H1 (cell line): ENCODE measurements at regions not wholly inside any gene's neighbourhood (a gene's known extent, or its start where the extent isn't known, plus 50 kb on each side); places are given as distances from the start of the nearest gene placed in this dataset.
A peak's percentile ranks its signal among the peaks of the same experiment; 100 is the strongest.

Source experiments
- CTCF ChIA-PET: fragments of 300-600 bp; sonication (Branson Sonifier 250); formaldehyde crosslinking; loops from one replicate; lab custom pipeline; 2021; ENCODE audit not compliant: partially characterized antibody; lab: Charles Lee
- POLR2A ChIA-PET: fragments of 300-600 bp; sonication (Branson Sonifier 250); formaldehyde crosslinking; loops from one replicate; lab custom pipeline; 2021; ENCODE audit warnings: inconsistent platforms; ENCODE audit not compliant: partially characterized antibody; lab: Charles Lee
- DNase-seq, 2 experiments: peaks; one replicate each; pipeline versions ENCODE4 v3.0.0 to v3.0.0-alpha.2; 2010 to 2022; ENCODE audit warnings: low spot score in 2 of 2, low read depth in 1 of 2, mixed read lengths in 1 of 2
- FAIRE-seq: peaks from 2 replicates; lab custom pipeline; 2011; peaks lifted over from hg19 to GRCh38; lab: Jason Lieb, UNC
- H2AFZ ChIP-seq: 2 replicates; pipeline ENCODE4 v1.8.1; 2012; ENCODE audit warnings: low read length, inconsistent platforms
- H2AK5ac ChIP-seq: 2 replicates; pipeline ENCODE4 v1.6.1; 2013; ENCODE audit warnings: low read depth, low read length
- H2BK120ac ChIP-seq: replicated peaks from 2 replicates; pipeline ENCODE3; 2013; ENCODE audit warnings: low read depth, low read length, inconsistent platforms
- H2BK12ac ChIP-seq: 2 replicates; pipeline ENCODE4 v1.6.1; 2013; ENCODE audit warnings: low read depth, low read length
- H2BK15ac ChIP-seq: 2 replicates; pipeline ENCODE4 v1.6.1; 2013; ENCODE audit warnings: low read length
- H2BK20ac ChIP-seq: 2 replicates; pipeline ENCODE4 v1.6.1; 2013; ENCODE audit warnings: low read length
- H2BK5ac ChIP-seq: 2 replicates; pipeline ENCODE4 v1.6.1; 2013; ENCODE audit warnings: low read depth, low read length
- H3K14ac ChIP-seq: 2 replicates; pipeline ENCODE4 v1.6.1; 2013; ENCODE audit warnings: inconsistent platforms; ENCODE audit not compliant: insufficient read length
- H3K18ac ChIP-seq: 2 replicates; pipeline ENCODE4 v1.6.1; 2013; ENCODE audit warnings: low read length; ENCODE audit errors: extremely low read depth
- H3K23ac ChIP-seq: 2 replicates; pipeline ENCODE4 v1.6.1; 2013; ENCODE audit warnings: inconsistent platforms; ENCODE audit not compliant: insufficient read length
- H3K23me2 ChIP-seq: 2 replicates; pipeline ENCODE4 v1.6.1; 2013; ENCODE audit warnings: low read depth, low read length
- H3K27ac ChIP-seq: 2 replicates; pipeline ENCODE4 v1.6.1; 2011; ENCODE audit warnings: low read depth, low read length, inconsistent platforms
- H3K27me3 ChIP-seq, 4 experiments: replicated peaks in 1 of 4; 1 replicate in 1 of 4; 2 replicates in 3 of 4; pipeline versions ENCODE4 v1.6.1 to v1.8.1; 2011 to 2013; ENCODE audit warnings: low read length in 3 of 4, mild to moderate bottlenecking in 3 of 4, inconsistent platforms in 2 of 4, mixed read lengths in 2 of 4, moderate library complexity in 1 of 4; ENCODE audit not compliant: control insufficient read depth in 3 of 4, insufficient read depth in 3 of 4; ENCODE audit errors: extremely low read depth in 1 of 4
- H3K36me3 ChIP-seq, 4 experiments: 2 replicates each; pipeline versions ENCODE4 v1.6.1 to v1.8.1; 2011 to 2013; ENCODE audit warnings: mild to moderate bottlenecking in 4 of 4, low read length in 3 of 4, moderate library complexity in 2 of 4, control low read depth in 1 of 4, inconsistent platforms in 1 of 4; ENCODE audit not compliant: insufficient read depth in 4 of 4, control insufficient read depth in 2 of 4
- H3K4ac ChIP-seq: replicated peaks from 2 replicates; pipeline ENCODE3; 2013; ENCODE audit warnings: low read length, low read depth, mixed read lengths, inconsistent platforms; ENCODE audit not compliant: insufficient read length
- H3K4me1 ChIP-seq, 4 experiments: replicated peaks in 1 of 4; 1 replicate in 1 of 4; 2 replicates in 3 of 4; pipeline versions ENCODE4 v1.6.1 to v1.8.1; 2011 to 2013; ENCODE audit warnings: low read length in 3 of 4, inconsistent platforms in 2 of 4, mixed read lengths in 1 of 4; ENCODE audit not compliant: insufficient read depth in 4 of 4, control insufficient read depth in 3 of 4
- H3K4me2 ChIP-seq, 2 experiments: 2 replicates each; pipeline versions ENCODE4 v1.6.1 to v1.8.1; 2011 to 2013; ENCODE audit warnings: low read depth in 2 of 2, low read length in 2 of 2, control low read depth in 1 of 2, inconsistent platforms in 1 of 2, mild to moderate bottlenecking in 1 of 2; ENCODE audit not compliant: insufficient read depth in 1 of 2
- H3K4me3 ChIP-seq, 4 experiments: fragments of 200-600, 300-600 bp in 1 of 4; sonication (generic), shearing (Covaris generic), sonication (Bioruptor Twin) in 1 of 4; 2 replicates each; pipeline versions ENCODE4 v1.5.1 to v1.8.1; 2011 to 2016; ENCODE audit warnings: low read length in 4 of 4, low read depth in 3 of 4, control low read depth in 2 of 4, inconsistent platforms in 2 of 4, mild to moderate bottlenecking in 2 of 4, mixed read lengths in 1 of 4, moderate library complexity in 1 of 4; ENCODE audit not compliant: insufficient read depth in 2 of 4; ENCODE audit errors: extremely low read depth in 1 of 4
- H3K56ac ChIP-seq: replicated peaks from 2 replicates; pipeline ENCODE3; 2013; ENCODE audit warnings: low read depth, mild to moderate bottlenecking, mixed read lengths, low read length, inconsistent platforms; ENCODE audit not compliant: insufficient read length
- H3K79me1 ChIP-seq: 2 replicates; pipeline ENCODE4 v1.6.1; 2013; ENCODE audit warnings: low read depth, low read length, control low read depth
- H3K79me2 ChIP-seq, 2 experiments: 2 replicates each; pipeline versions ENCODE4 v1.6.1 to v1.8.1; 2012 to 2013; ENCODE audit warnings: low read length in 2 of 2, mild to moderate bottlenecking in 2 of 2, inconsistent platforms in 1 of 2; ENCODE audit not compliant: insufficient read depth in 2 of 2, control insufficient read depth in 1 of 2
- H3K9ac ChIP-seq, 4 experiments: replicated peaks in 1 of 4; 1 replicate in 1 of 4; 2 replicates in 3 of 4; pipeline versions ENCODE4 v1.6.1 to v1.8.1; 2011 to 2013; ENCODE audit warnings: low read depth in 3 of 4, low read length in 3 of 4, control low read depth in 2 of 4, mild to moderate bottlenecking in 2 of 4, moderate library complexity in 2 of 4, inconsistent platforms in 1 of 4; ENCODE audit errors: extremely low read depth in 1 of 4
- H3K9me3 ChIP-seq, 2 experiments: 2 replicates each; pipeline versions ENCODE4 v1.6.1 to v1.8.1; 2012 to 2013; ENCODE audit warnings: mild to moderate bottlenecking in 2 of 2, moderate library complexity in 2 of 2, control low read depth in 1 of 2, inconsistent platforms in 1 of 2, low read depth in 1 of 2, low read length in 1 of 2, mixed read lengths in 1 of 2; ENCODE audit not compliant: insufficient read depth in 2 of 2
- H4K20me1 ChIP-seq, 2 experiments: replicated peaks in 1 of 2; 2 replicates each; pipeline versions ENCODE3 to v1.8.1; 2011 to 2013; ENCODE audit warnings: inconsistent platforms in 2 of 2, low read length in 2 of 2, mild to moderate bottlenecking in 1 of 2; ENCODE audit not compliant: insufficient read depth in 2 of 2, control insufficient read depth in 1 of 2
- H4K5ac ChIP-seq: 2 replicates; pipeline ENCODE4 v1.6.1; 2013; ENCODE audit warnings: low read length, low read depth, mixed read lengths, inconsistent platforms; ENCODE audit not compliant: insufficient read length
- H4K8ac ChIP-seq: 2 replicates; pipeline ENCODE4 v1.8.0; 2013; ENCODE audit warnings: mild to moderate bottlenecking, moderate library complexity, low read length, inconsistent platforms; ENCODE audit not compliant: insufficient read depth; ENCODE audit errors: extremely low read depth
- H4K91ac ChIP-seq: replicated peaks from 2 replicates; pipeline ENCODE3; 2013; ENCODE audit warnings: low read length, mixed read lengths, inconsistent platforms; ENCODE audit not compliant: insufficient read length
- ASH2L ChIP-seq: fragments of 200-600, 300-600 bp; sonication (generic); IDR thresholded peaks from one replicate; pipeline ENCODE4 v1.7.1; 2017; ENCODE audit warnings: low read length
- BRCA1 ChIP-seq: IDR thresholded peaks from 2 replicates; pipeline ENCODE4 v1.6.1; 2012; ENCODE audit warnings: low read depth, low read length, improper control_type of control experiment
- CHD2 ChIP-seq: IDR thresholded peaks from 2 replicates; pipeline ENCODE4 v1.6.1; 2012; ENCODE audit warnings: low read length, improper control_type of control experiment
- CREB1 ChIP-seq: IDR thresholded peaks from 2 replicates; pipeline ENCODE4 v1.6.1; 2012; ENCODE audit warnings: inconsistent platforms
- EP300 ChIP-seq, 2 experiments: IDR thresholded peaks; 1 replicate in 1 of 2; 2 replicates in 1 of 2; pipeline ENCODE4 v1.6.1; 2011 to 2012; ENCODE audit warnings: low read depth in 2 of 2, low read length in 2 of 2, mild to moderate bottlenecking in 2 of 2, borderline replicate concordance in 1 of 2, inconsistent platforms in 1 of 2, moderate library complexity in 1 of 2
- HDAC6 ChIP-seq: IDR thresholded peaks from one replicate; pipeline ENCODE4 v1.7.1; 2012; ENCODE audit warnings: low read depth, mild to moderate bottlenecking, inconsistent platforms, low read length, moderate library complexity
- KDM5A ChIP-seq: fragments of 200-600 bp; IDR thresholded peaks from 2 replicates; pipeline ENCODE4 v1.7.1; 2012; ENCODE audit warnings: mild to moderate bottlenecking, low read length, inconsistent platforms, mixed read lengths
- MAX ChIP-seq: IDR thresholded peaks from 2 replicates; pipeline ENCODE4 v1.6.1; 2012; ENCODE audit warnings: inconsistent platforms
- NRF1 ChIP-seq: IDR thresholded peaks from 2 replicates; pipeline ENCODE4 v1.6.1; 2011; ENCODE audit warnings: mild to moderate bottlenecking, low read depth, low read length, improper control_type of control experiment
- RNF2 ChIP-seq: fragments of 200-900, 300-1000 bp; sonication (generic); IDR thresholded peaks from 2 replicates; pipeline ENCODE4 v1.7.1; 2016; ENCODE audit warnings: borderline replicate concordance, low read depth, mild to moderate bottlenecking, antibody characterized with exemption, low read length; ENCODE audit not compliant: poor library complexity, severe bottlenecking; ENCODE audit errors: missing control alignments
- SIX5 ChIP-seq: IDR thresholded peaks from 2 replicates; pipeline ENCODE4 v1.6.1; 2011; ENCODE audit warnings: mild to moderate bottlenecking, low read depth, low read length
- TAF1 ChIP-seq: IDR thresholded peaks from 2 replicates; pipeline ENCODE4 v1.6.1; 2011; ENCODE audit warnings: mild to moderate bottlenecking, low read depth, low read length
- WGBS, 2 experiments: shearing (Covaris generic) in 1 of 2; methylation state at CpG; one replicate each; pipeline versions ENCODE4 v1.1.6 to v1.1.7; 2013 to 2015; ENCODE audit warnings: low lambda C conversion rate in 2 of 2, mixed read lengths in 2 of 2, inconsistent platforms in 1 of 2, low coverage in 1 of 2, missing lambda C conversion rate in 1 of 2; ENCODE audit not compliant: insufficient replicate concordance in 2 of 2, insufficient coverage in 1 of 2, insufficient read length in 1 of 2; ENCODE audit errors: extremely low coverage in 1 of 2, missing lambda C conversion rate in 1 of 2; 5-methylcytosine and 5-hydroxymethylcytosine counted together

- no peak overlapping the region for H4K91ac ChIP-seq
- H3K23me2 ChIP-seq = peaks cover 10% of the 10 kb centered on the region; the same call in 1 of the 2 replicates
- H3K4me2 ChIP-seq = peak overlapping the region; percentile 85 to 93
- H3K9me3 ChIP-seq = no peaks in the 10 kb centered on the region
- H3K27me3 ChIP-seq = peaks cover 6 to 26% (median 18%) of the 10 kb centered on the region in 4 experiments; a peak in 6 of 7 replicates
- no peak overlapping the region for H2BK5ac ChIP-seq
- H3K79me1 ChIP-seq = no peaks in the 10 kb centered on the region
- POLR2A ChIA-PET = interaction anchor here (1.0 to 2.1 kb wide), 3 partner anchors 136 to 145 kb away, joined by 3 to 8 read pairs (median 5); partner anchors contain the start of gene ZIC3
- H3K4me3 ChIP-seq = peak overlapping the region; percentile 45 to 66 (median 48)
- H2BK12ac ChIP-seq = 0 out of 2 replicates have a peak overlapping the region, but pooled peaks have one; percentile 27
- CTCF ChIA-PET = interaction anchor here (0.5 to 1.1 kb wide), 10 partner anchors 9 to 497 kb away, joined by 3 to 6 read pairs (median 3); no protein-coding TSS in a partner anchor
- no peak overlapping the region; the same call in 1 of the 2 replicates for H2AFZ ChIP-seq
- 0% methylated on average over 8 of the region's 44 CpGs; no CpG with 5 or more reads in 1 of the 2 experiments for WGBS, 2 experiments
- no peak overlapping the region; the same call in 1 of the 2 replicates for H4K8ac ChIP-seq
- no peak overlapping the region for H3K4ac ChIP-seq
- no peak for FAIRE-seq
- H3K14ac ChIP-seq = no peak overlapping the region
- H4K5ac ChIP-seq = no peak overlapping the region
- peak in 1 of 2 experiments; percentile 77 for DNase-seq
- H3K18ac ChIP-seq = peak overlapping the region; percentile 9
- no peak overlapping the region for H3K9ac ChIP-seq
- no peak overlapping the region for H2BK15ac ChIP-seq
- peaks cover 0 to 4% (median 2%) of the 10 kb centered on the region in 4 experiments; a peak in 3 of 7 replicates for H3K4me1 ChIP-seq
- no peaks in the 10 kb centered on the region for H3K36me3 ChIP-seq
- H2AK5ac ChIP-seq = no peak overlapping the region
- H3K23ac ChIP-seq = no peak overlapping the region
- H3K79me2 ChIP-seq = no peaks in the 10 kb centered on the region
- H4K20me1 ChIP-seq = no peaks in the 10 kb centered on the region
- peak overlapping the region; percentile 6 for H3K56ac ChIP-seq
- H2BK120ac ChIP-seq = peak overlapping the region; percentile 78
- no peak overlapping the region for H2BK20ac ChIP-seq
- H3K27ac ChIP-seq = no peak overlapping the region
- no peak for TF ChIP-seq BRCA1
- no peak for TF ChIP-seq NRF1
- TF ChIP-seq CREB1 = no peak
- no peak for TF ChIP-seq SIX5
- peak; percentile 14 for TF ChIP-seq ASH2L
- no peak for TF ChIP-seq KDM5A
- peak; percentile 48; the same call in 1 of the 2 replicates for TF ChIP-seq MAX
- no peak for TF ChIP-seq HDAC6
- no peak for TF ChIP-seq TAF1
- no peak for TF ChIP-seq CHD2
- no peak for TF ChIP-seq EP300 (IDR thresholded peaks at IDR 0.05; ENCODE audit: borderline replicate concordance in 1 of 2, low read depth in 2 of 2, low read length in 2 of 2)
- no peak for TF ChIP-seq RNF2
Observed at GRCh38 chrX:137428766-137429591, 136.9 kb upstream of the ZIC3 start.
